ENCODE measurements at regions not wholly inside any gene's neighbourhood (a gene's known extent, or its start where the extent isn't known, plus 50 kb on each side); places are given as distances from the start of the nearest gene placed in this dataset.

GRCh38 chr2:183459466-183459865 lies 335.2 kb downstream of the NUP35 start (continued):
- TF ChIP-seq REST (IDR thresholded peaks at IDR 0.05; ENCODE audit: low read depth, low read length) (no peak), PBX3 (IDR thresholded peaks at IDR 0.05) (no peak)
- TF ChIP-seq, protein P1, sequence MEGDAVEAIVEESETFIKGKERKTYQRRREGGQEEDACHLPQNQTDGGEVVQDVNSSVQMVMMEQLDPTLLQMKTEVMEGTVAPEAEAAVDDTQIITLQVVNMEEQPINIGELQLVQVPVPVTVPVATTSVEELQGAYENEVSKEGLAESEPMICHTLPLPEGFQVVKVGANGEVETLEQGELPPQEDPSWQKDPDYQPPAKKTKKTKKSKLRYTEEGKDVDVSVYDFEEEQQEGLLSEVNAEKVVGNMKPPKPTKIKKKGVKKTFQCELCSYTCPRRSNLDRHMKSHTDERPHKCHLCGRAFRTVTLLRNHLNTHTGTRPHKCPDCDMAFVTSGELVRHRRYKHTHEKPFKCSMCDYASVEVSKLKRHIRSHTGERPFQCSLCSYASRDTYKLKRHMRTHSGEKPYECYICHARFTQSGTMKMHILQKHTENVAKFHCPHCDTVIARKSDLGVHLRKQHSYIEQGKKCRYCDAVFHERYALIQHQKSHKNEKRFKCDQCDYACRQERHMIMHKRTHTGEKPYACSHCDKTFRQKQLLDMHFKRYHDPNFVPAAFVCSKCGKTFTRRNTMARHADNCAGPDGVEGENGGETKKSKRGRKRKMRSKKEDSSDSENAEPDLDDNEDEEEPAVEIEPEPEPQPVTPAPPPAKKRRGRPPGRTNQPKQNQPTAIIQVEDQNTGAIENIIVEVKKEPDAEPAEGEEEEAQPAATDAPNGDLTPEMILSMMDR (IDR thresholded peaks at IDR 0.05): no peak
- TF ChIP-seq, protein P2, sequence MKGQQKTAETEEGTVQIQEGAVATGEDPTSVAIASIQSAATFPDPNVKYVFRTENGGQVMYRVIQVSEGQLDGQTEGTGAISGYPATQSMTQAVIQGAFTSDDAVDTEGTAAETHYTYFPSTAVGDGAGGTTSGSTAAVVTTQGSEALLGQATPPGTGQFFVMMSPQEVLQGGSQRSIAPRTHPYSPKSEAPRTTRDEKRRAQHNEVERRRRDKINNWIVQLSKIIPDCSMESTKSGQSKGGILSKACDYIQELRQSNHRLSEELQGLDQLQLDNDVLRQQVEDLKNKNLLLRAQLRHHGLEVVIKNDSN (IDR thresholded peaks at IDR 0.05; ENCODE audit: borderline replicate concordance, low read depth): no peak

DNA sequence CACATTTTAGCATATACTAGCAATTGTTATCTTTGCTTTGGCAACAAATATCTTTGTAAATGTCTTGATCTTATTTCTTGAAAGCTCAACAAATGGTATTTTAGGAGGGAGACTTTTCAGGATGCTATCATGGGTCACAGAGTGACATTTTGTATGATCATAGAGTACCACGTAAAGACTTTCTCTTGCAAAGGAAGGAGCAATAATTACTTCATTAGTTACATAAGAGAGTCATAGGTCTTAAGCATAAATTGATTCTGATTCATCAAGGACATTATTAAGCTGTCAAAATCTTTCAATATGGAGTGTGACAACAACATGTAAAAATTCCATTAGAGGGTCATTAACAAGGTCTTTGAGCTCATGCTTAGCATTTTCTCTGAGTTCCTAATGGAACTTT lies 339.6 kb downstream of the NUP35 start:
- ChIA-PET POLR2A (no interaction called here), CTCF (no interaction called here)
- Histone ChIP-seq H3K9me3 (no peaks in the 10 kb centered on the region), H3K27ac (ENCODE audit: low read depth in 2 of 2, low read length in 1 of 2) (no peak overlapping the region), H3K4me2 (no peak overlapping the region), H3K36me3 (replicated peaks in 1 of 2; ENCODE audit: control insufficient read depth in 1 of 2, insufficient read depth in 2 of 2, low read length in 1 of 2) (no peaks in the 10 kb centered on the region), H3K27me3 (ENCODE audit: insufficient read depth) (no peaks in the 10 kb centered on the region), H3K4me3 (ENCODE audit: low read depth in 2 of 2, low read length in 1 of 2) (no peak overlapping the region), H3K9ac (no peak overlapping the region), H2AFZ (ENCODE audit: low read depth) (no peak overlapping the region), H3K4me1 (ENCODE audit: control insufficient read depth in 1 of 2, insufficient read depth in 2 of 2, low read depth in 1 of 2, low read length in 1 of 2) (no peaks in the 10 kb centered on the region; a peak in 1 of 4 replicates), H3K9me2 (no peaks in the 10 kb centered on the region), H3K79me2 (ENCODE audit: insufficient read depth) (no peaks in the 10 kb centered on the region), H3F3A (replicated peaks; ENCODE audit: insufficient read depth) (no peaks in the 10 kb centered on the region), H4K20me1 (ENCODE audit: insufficient read depth) (no peaks in the 10 kb centered on the region)
- no peak for DNase-seq
- TF ChIP-seq ELF1 (IDR thresholded peaks at IDR 0.05): no peak
- no peak for TF ChIP-seq YY1 (IDR thresholded peaks at IDR 0.05; ENCODE audit: low read depth)
- no peak for TF ChIP-seq PBX3 (IDR thresholded peaks at IDR 0.05)
- no peak for TF ChIP-seq RCOR1 (IDR thresholded peaks at IDR 0.05; ENCODE audit: low read length)
- TF ChIP-seq TCF12 (IDR thresholded peaks at IDR 0.05): no peak
- no peak for TF ChIP-seq MEF2A (IDR thresholded peaks at IDR 0.05; ENCODE audit: borderline replicate concordance, low read depth)
- TF ChIP-seq, protein P1 (IDR thresholded peaks at IDR 0.05): no peak
- no peak for TF ChIP-seq JUND (IDR thresholded peaks at IDR 0.05)
- no peak for TF ChIP-seq TAF1 (IDR thresholded peaks at IDR 0.05; ENCODE audit: borderline replicate concordance, low read depth, low read length)
- TF ChIP-seq SMC3 (IDR thresholded peaks at IDR 0.05; ENCODE audit: low read depth, low read length): no peak
- TF ChIP-seq CHD2 (IDR thresholded peaks at IDR 0.05; ENCODE audit: low read length, partially characterized antibody): no peak
- TF ChIP-seq TEAD4 (IDR thresholded peaks at IDR 0.05; ENCODE audit: borderline replicate concordance, insufficient read depth): no peak
- no peak for TF ChIP-seq GABPA (IDR thresholded peaks at IDR 0.05; ENCODE audit: low read depth)
- TF ChIP-seq FOXJ3 (CRISPR knock-in tag; IDR thresholded peaks at IDR 0.05): no peak
- TF ChIP-seq EP300 (IDR thresholded peaks at IDR 0.05; ENCODE audit: borderline replicate concordance in 1 of 2, low read depth in 1 of 2, low read length in 1 of 2): no peak
- TF ChIP-seq, protein P3, sequence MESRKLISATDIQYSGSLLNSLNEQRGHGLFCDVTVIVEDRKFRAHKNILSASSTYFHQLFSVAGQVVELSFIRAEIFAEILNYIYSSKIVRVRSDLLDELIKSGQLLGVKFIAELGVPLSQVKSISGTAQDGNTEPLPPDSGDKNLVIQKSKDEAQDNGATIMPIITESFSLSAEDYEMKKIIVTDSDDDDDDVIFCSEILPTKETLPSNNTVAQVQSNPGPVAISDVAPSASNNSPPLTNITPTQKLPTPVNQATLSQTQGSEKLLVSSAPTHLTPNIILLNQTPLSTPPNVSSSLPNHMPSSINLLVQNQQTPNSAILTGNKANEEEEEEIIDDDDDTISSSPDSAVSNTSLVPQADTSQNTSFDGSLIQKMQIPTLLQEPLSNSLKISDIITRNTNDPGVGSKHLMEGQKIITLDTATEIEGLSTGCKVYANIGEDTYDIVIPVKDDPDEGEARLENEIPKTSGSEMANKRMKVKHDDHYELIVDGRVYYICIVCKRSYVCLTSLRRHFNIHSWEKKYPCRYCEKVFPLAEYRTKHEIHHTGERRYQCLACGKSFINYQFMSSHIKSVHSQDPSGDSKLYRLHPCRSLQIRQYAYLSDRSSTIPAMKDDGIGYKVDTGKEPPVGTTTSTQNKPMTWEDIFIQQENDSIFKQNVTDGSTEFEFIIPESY (IDR thresholded peaks at IDR 0.05; ENCODE audit: borderline replicate concordance, low read depth): no peak
- WGBS (ENCODE audit: low lambda C conversion rate): 79% methylated on average over 1 of the region's 1 CpG

Measured in SK-N-SH (cell line).